Breast epithelium (tissue), 4 donors: ENCODE measurements at regions not wholly inside any gene's neighbourhood (a gene's known extent, or its start where the extent isn't known, plus 50 kb on each side); places are given as distances from the start of the nearest gene placed in this dataset.
"Not testable (repeated sequence)": the region's sequence is repeated elsewhere in the genome, so short reads cannot be mapped to it uniquely, and the experiment has no call there.

Source experiments
- DNase-seq, 2 donors: peaks; one replicate each; pipeline ENCODE4 v3.0.0-alpha.2; 2019; ENCODE audit warnings: low spot score in 2 of 2
- H3K27ac ChIP-seq, 2 donors: fragments of 200-600 bp; sonication (generic) in 1 of 2; one replicate each; pipeline ENCODE4 v1.5.1; 2016 to 2019; ENCODE audit warnings: mild to moderate bottlenecking in 1 of 2
- H3K27me3 ChIP-seq, 2 donors: fragments of 200-600 bp; sonication (generic) in 1 of 2; one replicate each; pipeline versions ENCODE4 v1.5.1 to v1.6.0; 2017 to 2019; ENCODE audit warnings: control low read depth in 1 of 2, mild to moderate bottlenecking in 1 of 2
- H3K36me3 ChIP-seq: fragments of 200-600 bp; one replicate; pipeline ENCODE4 v1.5.1; 2019
- H3K4me1 ChIP-seq, 2 donors: fragments of 200-600 bp; sonication (generic); one replicate each; pipeline ENCODE4 v1.5.1; 2016 to 2019; ENCODE audit warnings: control low read depth in 1 of 2
- H3K4me3 ChIP-seq, 3 donors: fragments of 200-600 bp; sonication (generic); 1 replicate in 2 of 3; 2 replicates in 1 of 3; pipeline ENCODE4 v1.5.1; 2016 to 2019; ENCODE audit warnings: mild to moderate bottlenecking in 3 of 3, moderate library complexity in 2 of 3
- H3K9me3 ChIP-seq, 2 donors: fragments of 200-600 bp; sonication (generic) in 1 of 2; one replicate each; pipeline ENCODE4 v1.5.1; 2016 to 2019; ENCODE audit warnings: control low read depth in 1 of 2
- CTCF ChIP-seq, 3 donors: fragments of 450-650 bp; IDR thresholded peaks; one replicate each; pipeline ENCODE4 v1.5.1; 2016 to 2017; ENCODE audit warnings: antibody characterized with exemption in 3 of 3, mild to moderate bottlenecking in 3 of 3, moderate library complexity in 3 of 3
- POLR2A ChIP-seq: fragments of 450-650 bp; IDR thresholded peaks from one replicate; pipeline ENCODE4 v1.6.1; 2016; ENCODE audit warnings: antibody characterized with exemption, mild to moderate bottlenecking, moderate library complexity
- POLR2AphosphoS5 ChIP-seq, 3 donors: sonication (generic); formaldehyde crosslinking; IDR thresholded peaks; one replicate each; pipeline ENCODE4 v1.6.1; 2017; ENCODE audit warnings: antibody characterized with exemption in 3 of 3
- intact Hi-C: fragments of 100-400 bp; cut with DNase I; formaldehyde crosslinking; loops from one replicate; pipeline ENCODE4 v1.15.1; 2023; ENCODE audit warnings: low total_unique reads

- Histone ChIP-seq H3K4me1 (no peaks in the 10 kb centered on the region), H3K27ac (no peak overlapping the region), H3K27me3 (no peaks in the 10 kb centered on the region), H3K9me3 (no peaks in the 10 kb centered on the region), H3K36me3 (no peaks in the 10 kb centered on the region), H3K4me3 (no peak overlapping the region)
- no peak for DNase-seq
- intact Hi-C loops: no loop called here
- TF ChIP-seq POLR2AphosphoS5 (IDR thresholded peaks at IDR 0.05) (no peak), POLR2A (no peak), CTCF (IDR thresholded peaks at IDR 0.05) (no peak)
Observed at GRCh38 chr4:114320126-114320525, 278.5 kb upstream of the UGT8 start.

DNA sequence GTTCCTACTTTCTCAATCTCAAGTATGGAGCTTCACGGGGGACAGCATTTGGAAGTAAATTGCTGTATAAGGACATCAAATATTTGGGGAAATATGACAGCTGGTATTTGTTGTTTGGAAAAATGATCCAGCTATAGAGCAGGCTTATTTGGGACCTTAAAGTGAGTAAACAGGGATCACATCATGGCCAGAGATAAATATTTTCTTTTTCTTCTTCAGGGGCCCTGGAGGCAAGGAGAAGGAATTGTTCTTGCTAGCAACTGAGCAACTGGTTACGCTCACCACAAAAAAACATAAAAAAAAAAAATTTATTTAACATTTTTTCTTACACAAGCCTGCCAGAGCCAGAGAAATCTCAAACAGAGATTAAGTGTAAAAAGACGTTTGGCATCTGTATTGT lies 277.2 kb upstream of the UGT8 start:
- intact Hi-C loops: no loop called here
- Histone ChIP-seq H3K27me3 (no peaks in the 10 kb centered on the region), H3K4me1 (no peaks in the 10 kb centered on the region), H3K36me3 (no peaks in the 10 kb centered on the region), H3K27ac (no peak overlapping the region), H3K9me3 (no peaks in the 10 kb centered on the region), H3K4me3 (no peak overlapping the region)
- TF ChIP-seq POLR2A (no peak), POLR2AphosphoS5 (IDR thresholded peaks at IDR 0.05) (no peak), CTCF (IDR thresholded peaks at IDR 0.05) (no peak)
- DNase-seq: no peak

DNA sequence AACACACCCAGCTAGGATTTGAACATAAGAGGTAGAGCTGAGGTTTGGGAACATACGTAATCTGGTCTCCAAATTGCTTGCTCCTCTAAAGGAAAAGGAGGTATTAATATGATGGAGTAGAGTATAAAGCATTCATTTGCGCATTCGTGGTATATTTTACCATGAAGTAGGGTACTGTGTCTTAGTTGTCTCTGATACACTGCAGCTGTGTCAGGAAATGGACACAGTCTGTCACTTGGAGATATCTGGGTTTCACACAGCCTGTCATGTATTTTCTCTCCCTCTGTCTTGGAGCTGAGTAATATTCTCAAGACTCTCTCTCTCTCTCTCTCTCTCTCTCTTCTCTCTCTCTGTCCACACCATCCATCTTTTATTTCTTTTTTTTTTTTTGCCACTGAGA lies 274.8 kb upstream of the UGT8 start:
- no peaks in the 10 kb centered on the region for H3K9me3 ChIP-seq
- DNase-seq: no peak
- no peak overlapping the region for H3K27ac ChIP-seq
- no peaks in the 10 kb centered on the region for H3K36me3 ChIP-seq
- TF ChIP-seq CTCF (IDR thresholded peaks at IDR 0.05) (no peak), POLR2AphosphoS5 (IDR thresholded peaks at IDR 0.05) (no peak), POLR2A (no peak)
- H3K27me3 ChIP-seq: no peaks in the 10 kb centered on the region
- no peaks in the 10 kb centered on the region for H3K4me1 ChIP-seq
- H3K4me3 ChIP-seq: no peak overlapping the region
- intact Hi-C loops: no loop called here

GRCh38 chr4:114326358-114326757 lies 272.2 kb upstream of the UGT8 start:
- H3K27ac ChIP-seq: no peak overlapping the region
- no peaks in the 10 kb centered on the region for H3K4me1 ChIP-seq
- DNase-seq: no peak
- intact Hi-C loops: no loop called here
- H3K27me3 ChIP-seq: no peaks in the 10 kb centered on the region
- H3K9me3 ChIP-seq: no peaks in the 10 kb centered on the region
- TF ChIP-seq CTCF (IDR thresholded peaks at IDR 0.05) (no peak), POLR2AphosphoS5 (IDR thresholded peaks at IDR 0.05) (no peak), POLR2A (no peak)
- no peaks in the 10 kb centered on the region for H3K36me3 ChIP-seq
- H3K4me3 ChIP-seq: no peak overlapping the region

- H3K9me3 ChIP-seq: no peaks in the 10 kb centered on the region
- intact Hi-C loops: no loop called here
- no peak overlapping the region for H3K4me3 ChIP-seq
Observed at GRCh38 chr4:114332119-114332518, 266.5 kb upstream of the UGT8 start.

DNA sequence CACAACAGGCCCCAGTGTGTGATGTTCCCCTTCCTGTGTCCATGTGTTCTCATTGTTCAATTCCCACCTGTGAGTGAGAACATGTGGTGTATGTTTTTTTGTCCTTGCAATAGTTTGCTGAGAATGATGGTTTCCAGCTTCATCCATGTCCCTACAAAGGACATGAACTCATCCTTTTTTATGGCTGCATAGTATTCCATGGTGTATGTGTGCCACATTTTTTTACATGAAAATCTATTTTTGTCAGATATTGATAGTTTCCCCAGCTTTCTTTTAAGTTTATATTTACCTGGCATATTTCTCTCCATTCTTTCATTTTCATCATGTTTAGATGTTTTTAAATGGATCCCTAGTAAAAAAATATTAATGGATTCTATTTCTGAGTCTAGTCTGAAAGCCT lies 264.2 kb upstream of the UGT8 start:
- H3K4me1 ChIP-seq, intact Hi-C loops, H3K36me3 ChIP-seq, DNase-seq, H3K4me3 ChIP-seq, H3K9me3 ChIP-seq, H3K27me3 ChIP-seq, H3K27ac ChIP-seq: not testable (repeated sequence)

More at GRCh38 chr4:114332119-114332518, 266.5 kb upstream of the UGT8 start:
- no peak for TF ChIP-seq CTCF (IDR thresholded peaks at IDR 0.05)
- TF ChIP-seq POLR2A: no peak
- no peak for TF ChIP-seq POLR2AphosphoS5 (IDR thresholded peaks at IDR 0.05)
- Histone ChIP-seq H3K27ac (no peak overlapping the region), H3K4me1 (no peaks in the 10 kb centered on the region), H3K36me3 (no peaks in the 10 kb centered on the region), H3K27me3 (no peaks in the 10 kb centered on the region)
- DNase-seq: no peak
